GM12875 (cell line): ENCODE measurements at regions not wholly inside any gene's neighbourhood (a gene's known extent, or its start where the extent isn't known, plus 50 kb on each side); places are given as distances from the start of the nearest gene placed in this dataset.

Experiments
- H3K4me3 ChIP-seq: one replicate; pipeline ENCODE4 v1.5.1; 2011; ENCODE audit warnings: low read depth, low read length, control low read depth
- TF ChIP-seq, protein P1 (sequence below): IDR thresholded peaks from 2 replicates; pipeline ENCODE4 v1.5.1; 2011; ENCODE audit warnings: low read depth, mild to moderate bottlenecking, control low read depth, inconsistent platforms, low read length, moderate library complexity, borderline replicate concordance; ENCODE audit not compliant: insufficient read depth

GRCh38 chr5:5688925-5689310 is 266.4 kb downstream of the ICE1 start:
- TF ChIP-seq, protein P1, sequence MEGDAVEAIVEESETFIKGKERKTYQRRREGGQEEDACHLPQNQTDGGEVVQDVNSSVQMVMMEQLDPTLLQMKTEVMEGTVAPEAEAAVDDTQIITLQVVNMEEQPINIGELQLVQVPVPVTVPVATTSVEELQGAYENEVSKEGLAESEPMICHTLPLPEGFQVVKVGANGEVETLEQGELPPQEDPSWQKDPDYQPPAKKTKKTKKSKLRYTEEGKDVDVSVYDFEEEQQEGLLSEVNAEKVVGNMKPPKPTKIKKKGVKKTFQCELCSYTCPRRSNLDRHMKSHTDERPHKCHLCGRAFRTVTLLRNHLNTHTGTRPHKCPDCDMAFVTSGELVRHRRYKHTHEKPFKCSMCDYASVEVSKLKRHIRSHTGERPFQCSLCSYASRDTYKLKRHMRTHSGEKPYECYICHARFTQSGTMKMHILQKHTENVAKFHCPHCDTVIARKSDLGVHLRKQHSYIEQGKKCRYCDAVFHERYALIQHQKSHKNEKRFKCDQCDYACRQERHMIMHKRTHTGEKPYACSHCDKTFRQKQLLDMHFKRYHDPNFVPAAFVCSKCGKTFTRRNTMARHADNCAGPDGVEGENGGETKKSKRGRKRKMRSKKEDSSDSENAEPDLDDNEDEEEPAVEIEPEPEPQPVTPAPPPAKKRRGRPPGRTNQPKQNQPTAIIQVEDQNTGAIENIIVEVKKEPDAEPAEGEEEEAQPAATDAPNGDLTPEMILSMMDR: no peak
- H3K4me3 ChIP-seq: no peak overlapping the region

GRCh38 chr5:5688194-5688924 is 265.9 kb downstream of the ICE1 start:
- no peak overlapping the region for H3K4me3 ChIP-seq
- TF ChIP-seq, protein P1: no peak

DNA sequence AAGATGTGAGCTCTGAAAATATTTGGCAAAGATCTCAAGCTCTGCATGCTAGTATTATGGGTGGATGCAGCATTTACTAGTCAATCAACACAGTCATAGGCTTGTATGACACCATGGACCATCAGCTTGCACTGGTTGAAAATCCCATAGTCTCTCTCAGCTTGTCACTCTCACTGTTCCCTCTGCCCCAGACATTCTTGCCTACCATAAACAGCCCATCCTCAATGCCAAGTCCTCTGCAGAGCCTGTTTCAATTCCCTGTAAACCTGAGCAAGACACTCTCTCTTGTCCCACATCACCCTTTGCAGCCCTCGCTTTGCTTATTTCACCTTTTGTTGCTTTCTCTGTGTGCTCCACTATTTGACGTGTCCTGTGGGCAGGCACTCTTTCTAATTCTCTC is 264.6 kb downstream of the ICE1 start:
- TF ChIP-seq, protein P1: no peak
- H3K4me3 ChIP-seq: no peak overlapping the region

GRCh38 chr5:5686356-5686755 is 263.9 kb downstream of the ICE1 start:
- no peak overlapping the region for H3K4me3 ChIP-seq
- TF ChIP-seq, protein P1: no peak

DNA sequence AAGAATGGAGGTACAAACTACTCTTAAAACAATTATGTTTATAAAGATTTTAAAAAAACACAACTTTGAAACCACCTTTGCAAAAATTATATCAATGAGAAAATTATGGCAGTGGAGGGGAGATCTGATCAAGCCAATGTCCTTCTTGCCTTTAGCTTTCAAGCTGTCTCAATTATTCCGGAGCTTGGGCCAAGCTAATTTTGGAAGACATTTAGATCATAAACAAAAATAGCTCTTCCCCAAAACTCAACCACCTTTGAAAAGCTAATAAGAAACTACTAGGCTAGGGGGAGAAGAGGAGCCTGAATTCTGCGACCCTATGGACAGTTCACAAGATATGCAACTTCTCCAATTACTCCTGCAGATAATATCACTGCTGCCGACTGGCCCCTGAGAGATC is 263.3 kb downstream of the ICE1 start:
- TF ChIP-seq, protein P1: no peak
- H3K4me3 ChIP-seq: no peak overlapping the region

DNA sequence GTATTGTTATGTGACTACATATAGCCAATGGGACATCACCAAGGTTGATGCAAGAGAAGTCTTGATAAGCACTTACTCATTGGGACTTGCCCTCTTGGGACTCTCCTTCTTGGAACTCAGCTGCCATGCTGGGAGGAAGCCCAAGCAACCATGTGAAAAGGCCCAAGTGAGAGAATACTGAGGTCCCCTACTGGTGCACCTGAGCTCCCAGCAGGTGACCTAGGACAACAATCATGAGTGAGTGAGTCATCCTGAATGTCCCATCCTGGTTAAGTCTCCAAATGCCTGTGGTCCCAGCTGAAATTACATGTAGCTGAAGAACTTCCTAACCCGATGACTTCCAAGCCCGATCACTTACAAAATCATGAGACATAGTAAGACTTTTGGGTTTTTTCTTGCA is 260.7 kb downstream of the ICE1 start:
- H3K4me3 ChIP-seq: no peak overlapping the region
- TF ChIP-seq, protein P1: no peak

DNA sequence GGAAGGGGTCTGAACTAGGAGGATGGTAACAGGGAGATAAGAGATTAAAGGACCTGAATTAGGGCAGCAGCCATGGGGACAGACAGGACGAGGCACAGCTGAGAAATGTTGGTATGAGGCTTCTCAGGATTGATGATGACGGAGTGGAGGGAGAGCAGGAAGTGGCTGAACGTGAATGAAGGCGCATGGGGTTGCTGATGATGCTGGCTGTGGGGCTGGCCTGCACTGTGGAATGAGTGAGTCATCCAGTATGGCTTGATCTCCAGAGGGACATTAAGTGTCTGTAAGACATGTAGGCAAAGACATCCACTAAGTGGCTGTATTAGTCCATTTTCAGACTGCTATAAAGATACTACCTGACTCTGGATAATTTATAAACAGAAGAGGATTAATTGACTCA is 256.4 kb downstream of the ICE1 start:
- TF ChIP-seq, protein P1: no peak
- no peak overlapping the region for H3K4me3 ChIP-seq
